ENCODE measurements at regions not wholly inside any gene's neighbourhood (a gene's known extent, or its start where the extent isn't known, plus 50 kb on each side); places are given as distances from the start of the nearest gene placed in this dataset.

DNA sequence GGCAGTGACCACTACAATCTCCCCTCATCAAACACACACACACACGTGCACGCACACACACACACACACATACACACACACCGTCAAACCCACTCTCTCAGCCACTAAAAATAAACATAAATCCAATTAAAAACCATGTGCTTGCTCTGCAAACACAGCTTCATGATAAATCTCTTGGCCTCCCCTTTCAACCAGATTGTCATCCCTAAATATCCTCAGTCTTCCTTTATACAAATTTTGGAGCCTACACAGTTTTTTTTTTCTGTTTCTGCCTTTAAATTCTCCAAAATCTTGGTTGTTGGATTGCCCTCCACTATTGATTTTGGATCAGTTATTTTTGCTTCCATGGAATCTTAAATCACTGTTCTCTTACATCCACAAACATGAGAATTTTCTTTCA, 245.6 kb downstream of the SATB1 start:
- Histone ChIP-seq H2BK15ac (ENCODE audit: low read depth, low read length) (no peak overlapping the region), H3K18ac (ENCODE audit: insufficient read length, low read depth, low read length) (no peak overlapping the region), H3T11ph (ENCODE audit: low read length) (no peak overlapping the region), H3K4me2 (ENCODE audit: insufficient read depth, insufficient read length, low read length) (no peak overlapping the region), H3K79me1 (ENCODE audit: insufficient read depth, low read depth, low read length, poor library complexity, severe bottlenecking) (peaks cover 2% of the 10 kb centered on the region), H2AK5ac (ENCODE audit: insufficient read length, low read length) (no peak overlapping the region), H2AFZ (ENCODE audit: low read length) (no peak overlapping the region), H3K4ac (ENCODE audit: low read depth, low read length) (no peak overlapping the region), H4K5ac (ENCODE audit: insufficient read length, low read depth, low read length) (no peak overlapping the region), H3K23ac (ENCODE audit: insufficient read length, low read depth, low read length) (no peak overlapping the region), H3K27ac (ENCODE audit: insufficient read length, low read depth, low read length) (no peak overlapping the region), H3K9me3 (ENCODE audit: control insufficient read depth, low read depth, low read length) (no peaks in the 10 kb centered on the region), H3K23me2 (ENCODE audit: insufficient read length, low read depth, low read length, poor library complexity, severe bottlenecking) (no peaks in the 10 kb centered on the region), H4K8ac (replicated peaks; ENCODE audit: insufficient read length, low read depth, low read length) (no peak overlapping the region), H3K14ac (ENCODE audit: insufficient read depth, low read length) (no peak overlapping the region), H3K9ac (ENCODE audit: extremely low read depth, insufficient read length, low read length) (no peak overlapping the region), H3K79me2 (ENCODE audit: insufficient read depth, low read length) (no peaks in the 10 kb centered on the region), H3K56ac (ENCODE audit: insufficient read length, low read depth, low read length) (no peak overlapping the region), H4K91ac (ENCODE audit: insufficient read length, low read depth, low read length) (no peak overlapping the region), H2BK5ac (ENCODE audit: insufficient read length, low read length) (no peak overlapping the region), H2BK120ac (ENCODE audit: low read depth, low read length, poor library complexity, severe bottlenecking) (no peak overlapping the region), H3K4me1 (ENCODE audit: insufficient read depth, low read length) (no peaks in the 10 kb centered on the region), H3K27me3 (ENCODE audit: insufficient read depth, low read length) (no peaks in the 10 kb centered on the region), H2BK12ac (ENCODE audit: insufficient read length, low read depth, low read length) (no peak overlapping the region), H4K20me1 (ENCODE audit: control insufficient read depth, insufficient read depth, insufficient read length) (no peaks in the 10 kb centered on the region), H2BK20ac (ENCODE audit: low read depth, low read length, poor library complexity, severe bottlenecking) (no peak overlapping the region)
- H3K27me3 Mint-ChIP-seq (ENCODE audit: low read depth) = no peaks in the 10 kb centered on the region
- H3K27ac Mint-ChIP-seq = no peak overlapping the region; a peak in 1 of 7 replicates
- no peak overlapping the region for H3K4me3 Mint-ChIP-seq
- no peaks in the 10 kb centered on the region; a peak in 1 of 7 replicates for H3K36me3 Mint-ChIP-seq (ENCODE audit: insufficient read depth in 1 of 3, low read depth in 3 of 3)
- TF ChIP-seq, protein P1, sequence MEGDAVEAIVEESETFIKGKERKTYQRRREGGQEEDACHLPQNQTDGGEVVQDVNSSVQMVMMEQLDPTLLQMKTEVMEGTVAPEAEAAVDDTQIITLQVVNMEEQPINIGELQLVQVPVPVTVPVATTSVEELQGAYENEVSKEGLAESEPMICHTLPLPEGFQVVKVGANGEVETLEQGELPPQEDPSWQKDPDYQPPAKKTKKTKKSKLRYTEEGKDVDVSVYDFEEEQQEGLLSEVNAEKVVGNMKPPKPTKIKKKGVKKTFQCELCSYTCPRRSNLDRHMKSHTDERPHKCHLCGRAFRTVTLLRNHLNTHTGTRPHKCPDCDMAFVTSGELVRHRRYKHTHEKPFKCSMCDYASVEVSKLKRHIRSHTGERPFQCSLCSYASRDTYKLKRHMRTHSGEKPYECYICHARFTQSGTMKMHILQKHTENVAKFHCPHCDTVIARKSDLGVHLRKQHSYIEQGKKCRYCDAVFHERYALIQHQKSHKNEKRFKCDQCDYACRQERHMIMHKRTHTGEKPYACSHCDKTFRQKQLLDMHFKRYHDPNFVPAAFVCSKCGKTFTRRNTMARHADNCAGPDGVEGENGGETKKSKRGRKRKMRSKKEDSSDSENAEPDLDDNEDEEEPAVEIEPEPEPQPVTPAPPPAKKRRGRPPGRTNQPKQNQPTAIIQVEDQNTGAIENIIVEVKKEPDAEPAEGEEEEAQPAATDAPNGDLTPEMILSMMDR (conservative IDR thresholded peaks at IDR 0.05) = no peak
- WGBS (ENCODE audit: extremely low coverage, insufficient read length, low lambda C conversion rate) = 100% methylated on average over 3 of the region's 3 CpGs
- DNase-seq = no peak
- H3K4me1 Mint-ChIP-seq = no peaks in the 10 kb centered on the region
- H3K9me3 Mint-ChIP-seq = no peaks in the 10 kb centered on the region; a peak in 1 of 5 replicates
